Ishikawa (cell line): ENCODE measurements at regions not wholly inside any gene's neighbourhood (a gene's known extent, or its start where the extent isn't known, plus 50 kb on each side); places are given as distances from the start of the nearest gene placed in this dataset.

ENCODE experiments used
- CEBPB ChIP-seq: IDR thresholded peaks from 2 replicates; pipeline ENCODE4 v1.6.1; 2012
- CREB1 ChIP-seq: IDR thresholded peaks from 2 replicates; pipeline ENCODE4 v1.6.1; 2012; ENCODE audit warnings: low read depth
- EGR1 ChIP-seq: IDR thresholded peaks from 2 replicates; pipeline ENCODE4 v1.6.1; 2012
- EP300 ChIP-seq: IDR thresholded peaks from 2 replicates; pipeline ENCODE4 v1.6.1; 2012; ENCODE audit warnings: borderline replicate concordance
- FOXM1 ChIP-seq: IDR thresholded peaks from 2 replicates; pipeline ENCODE4 v1.6.1; 2012; ENCODE audit warnings: low read depth, borderline replicate concordance
- MAX ChIP-seq: IDR thresholded peaks from 2 replicates; pipeline ENCODE4 v1.6.1; 2012
- NFIC ChIP-seq: IDR thresholded peaks from 2 replicates; pipeline ENCODE4 v1.6.1; 2012
- RAD21 ChIP-seq: IDR thresholded peaks from 2 replicates; pipeline ENCODE4 v1.6.1; 2012; ENCODE audit warnings: low read depth
- REST ChIP-seq: IDR thresholded peaks from 2 replicates; pipeline ENCODE4 v1.6.1; 2012; ENCODE audit warnings: low read depth, mild to moderate bottlenecking
- TAF1 ChIP-seq: IDR thresholded peaks from 2 replicates; pipeline ENCODE4 v1.6.1; 2012; ENCODE audit warnings: low read depth, mild to moderate bottlenecking
- TCF12 ChIP-seq: IDR thresholded peaks from 2 replicates; pipeline ENCODE4 v1.6.1; 2012; ENCODE audit warnings: low read depth
- TEAD4 ChIP-seq: IDR thresholded peaks from 2 replicates; pipeline ENCODE4 v1.6.1; 2012
- USF1 ChIP-seq: IDR thresholded peaks from 2 replicates; pipeline ENCODE4 v1.6.1; 2012
- YY1 ChIP-seq: IDR thresholded peaks from 2 replicates; pipeline ENCODE4 v1.6.1; 2012; ENCODE audit warnings: low read depth
- ZBTB7A ChIP-seq: IDR thresholded peaks from 2 replicates; pipeline ENCODE4 v1.6.1; 2012; ENCODE audit warnings: low read depth

- TF ChIP-seq RAD21 (no peak), CREB1 (no peak), REST (no peak), CEBPB (no peak), USF1 (no peak), EGR1 (no peak), NFIC (no peak), YY1 (no peak), TEAD4 (no peak), MAX (no peak), EP300 (no peak), TAF1 (no peak), FOXM1 (no peak), TCF12 (no peak), ZBTB7A (no peak)
Measured at GRCh38 chr1:95854457-95854856, 620.4 kb downstream of the RWDD3 start.

- TF ChIP-seq FOXM1, result no peak
- TF ChIP-seq YY1, result no peak
- TF ChIP-seq TEAD4, result no peak
- no peak for TF ChIP-seq NFIC
- TF ChIP-seq REST, result no peak
- no peak for TF ChIP-seq USF1
- no peak for TF ChIP-seq CREB1
- TF ChIP-seq TCF12, result no peak
- no peak for TF ChIP-seq RAD21
- no peak for TF ChIP-seq MAX
- no peak for TF ChIP-seq TAF1
- TF ChIP-seq ZBTB7A, result no peak
Measured at GRCh38 chr1:95863086-95863485, 629.1 kb downstream of the RWDD3 start.

- TF ChIP-seq TAF1, result no peak
- TF ChIP-seq CREB1, result no peak
- TF ChIP-seq MAX, result no peak
Measured at GRCh38 chr1:95865769-95866168, 631.8 kb downstream of the RWDD3 start.

GRCh38 chr1:95876276-95876675 is 642.3 kb downstream of the RWDD3 start:
- TF ChIP-seq USF1 (no peak), MAX (no peak), EGR1 (no peak), EP300 (no peak), TEAD4 (no peak), REST (no peak), TAF1 (no peak), TCF12 (no peak), CEBPB (no peak), FOXM1 (no peak), NFIC (no peak), RAD21 (no peak), CREB1 (no peak), ZBTB7A (no peak), YY1 (no peak)
